ENCODE measurements at regions not wholly inside any gene's neighbourhood (a gene's known extent, or its start where the extent isn't known, plus 50 kb on each side); places are given as distances from the start of the nearest gene placed in this dataset.
"Not testable (repeated sequence)": the region's sequence is repeated elsewhere in the genome, so short reads cannot be mapped to it uniquely, and the experiment has no call there.

GRCh38 chr22:26839216-26839615, 181.8 kb downstream of the MIAT start:
- no peak for DNase-seq (ENCODE audit: low spot score in 2 of 2)
- no peak for TF ChIP-seq CTCF (IDR thresholded peaks at IDR 0.05)
- Histone ChIP-seq H3K36me3 (no peaks in the 10 kb centered on the region), H3K4me1 (no peaks in the 10 kb centered on the region), H3K4me3 (no peak overlapping the region), H3K27me3 (no peaks in the 10 kb centered on the region), H3K9me3 (no peaks in the 10 kb centered on the region), H3K27ac (no peak overlapping the region)
- intact Hi-C loops (cut with DNase I), result no loop called here

GRCh38 chr22:26840770-26841169, 183.4 kb downstream of the MIAT start:
- H3K4me3 ChIP-seq; H3K9me3 ChIP-seq; H3K27ac ChIP-seq; H3K4me1 ChIP-seq; intact Hi-C loops (cut with DNase I); H3K36me3 ChIP-seq; H3K27me3 ChIP-seq; DNase-seq (ENCODE audit: low spot score in 2 of 2): not testable (repeated sequence)

GRCh38 chr22:26842103-26842502, 184.7 kb downstream of the MIAT start:
- H3K36me3 ChIP-seq, result no peaks in the 10 kb centered on the region
- intact Hi-C loops (cut with DNase I), result no loop called here
- no peak overlapping the region for H3K27ac ChIP-seq
- no peak for TF ChIP-seq CTCF (IDR thresholded peaks at IDR 0.05)
- no peaks in the 10 kb centered on the region for H3K9me3 ChIP-seq
- H3K4me3 ChIP-seq, result no peak overlapping the region
- DNase-seq (ENCODE audit: low spot score in 2 of 2), result no peak
- H3K4me1 ChIP-seq, result peaks cover 0 to 4% of the 10 kb centered on the region in 2 donors
- no peaks in the 10 kb centered on the region for H3K27me3 ChIP-seq

GRCh38 chr22:26845021-26845743, 187.8 kb downstream of the MIAT start:
- no peaks in the 10 kb centered on the region for H3K27me3 ChIP-seq
- no peak overlapping the region for H3K27ac ChIP-seq
- no peak for DNase-seq (ENCODE audit: low spot score in 2 of 2)
- no peaks in the 10 kb centered on the region for H3K9me3 ChIP-seq
- H3K4me1 ChIP-seq, result peaks cover 0 to 13% of the 10 kb centered on the region in 2 donors
- intact Hi-C loops (cut with DNase I), result no loop called here
- no peak overlapping the region for H3K4me3 ChIP-seq
- H3K36me3 ChIP-seq, result no peaks in the 10 kb centered on the region
- TF ChIP-seq CTCF (IDR thresholded peaks at IDR 0.05), result no peak

DNA sequence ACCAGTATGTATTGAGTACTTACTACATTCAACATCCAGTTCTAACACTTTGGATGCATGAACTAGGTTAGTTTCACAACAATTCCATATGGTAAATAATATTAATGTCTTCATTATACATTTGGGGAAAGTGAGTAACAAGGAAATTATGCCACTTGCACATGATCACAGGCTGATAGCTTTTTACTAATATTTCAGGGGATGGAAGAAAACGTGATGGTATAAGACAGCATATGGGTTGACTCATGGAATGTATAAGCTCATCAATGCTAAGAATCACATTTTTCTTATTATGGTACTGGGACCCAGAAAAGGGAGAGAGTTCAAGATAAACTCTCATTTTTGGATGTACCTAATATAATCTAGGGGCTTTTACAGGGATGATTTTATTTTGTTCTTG, 188.7 kb downstream of the MIAT start:
- H3K36me3 ChIP-seq, result no peaks in the 10 kb centered on the region
- intact Hi-C loops (cut with DNase I), result no loop called here
- H3K9me3 ChIP-seq, result no peaks in the 10 kb centered on the region
- DNase-seq (ENCODE audit: low spot score in 2 of 2), result no peak
- H3K27ac ChIP-seq, result no peak overlapping the region
- H3K4me1 ChIP-seq, result peaks cover 0 to 13% of the 10 kb centered on the region in 2 donors
- TF ChIP-seq CTCF (IDR thresholded peaks at IDR 0.05), result no peak
- no peaks in the 10 kb centered on the region for H3K27me3 ChIP-seq
- no peak overlapping the region for H3K4me3 ChIP-seq

- no peak overlapping the region for H3K27ac ChIP-seq
- H3K4me1 ChIP-seq, result peaks cover 0 to 13% of the 10 kb centered on the region in 2 donors
- H3K27me3 ChIP-seq, result no peaks in the 10 kb centered on the region
- H3K36me3 ChIP-seq, result no peaks in the 10 kb centered on the region
- no peaks in the 10 kb centered on the region for H3K9me3 ChIP-seq
- intact Hi-C loops (cut with DNase I), result no loop called here
- no peak overlapping the region for H3K4me3 ChIP-seq
- TF ChIP-seq CTCF (IDR thresholded peaks at IDR 0.05), result no peak
- DNase-seq (ENCODE audit: low spot score in 2 of 2), result no peak
These were observed 189.3 kb downstream of the MIAT start for GRCh38 chr22:26846645-26847044.
